GM19035 (cell line): ENCODE measurements at regions not wholly inside any gene's neighbourhood (a gene's known extent, or its start where the extent isn't known, plus 50 kb on each side); places are given as distances from the start of the nearest gene placed in this dataset.
"Not testable (repeated sequence)": the region's sequence is repeated elsewhere in the genome, so short reads cannot be mapped to it uniquely, and the experiment has no call there.

Source experiments
- ATAC-seq: cut with Tn5 transposase; IDR thresholded peaks from one replicate; pipeline ENCODE4 v1.9.1; 2021; ENCODE audit not compliant: unreplicated experiment

- not testable (repeated sequence) for ATAC-seq
Measured at GRCh38 chr7:136264304-136264703, 287.1 kb upstream of the MTPN start.

DNA sequence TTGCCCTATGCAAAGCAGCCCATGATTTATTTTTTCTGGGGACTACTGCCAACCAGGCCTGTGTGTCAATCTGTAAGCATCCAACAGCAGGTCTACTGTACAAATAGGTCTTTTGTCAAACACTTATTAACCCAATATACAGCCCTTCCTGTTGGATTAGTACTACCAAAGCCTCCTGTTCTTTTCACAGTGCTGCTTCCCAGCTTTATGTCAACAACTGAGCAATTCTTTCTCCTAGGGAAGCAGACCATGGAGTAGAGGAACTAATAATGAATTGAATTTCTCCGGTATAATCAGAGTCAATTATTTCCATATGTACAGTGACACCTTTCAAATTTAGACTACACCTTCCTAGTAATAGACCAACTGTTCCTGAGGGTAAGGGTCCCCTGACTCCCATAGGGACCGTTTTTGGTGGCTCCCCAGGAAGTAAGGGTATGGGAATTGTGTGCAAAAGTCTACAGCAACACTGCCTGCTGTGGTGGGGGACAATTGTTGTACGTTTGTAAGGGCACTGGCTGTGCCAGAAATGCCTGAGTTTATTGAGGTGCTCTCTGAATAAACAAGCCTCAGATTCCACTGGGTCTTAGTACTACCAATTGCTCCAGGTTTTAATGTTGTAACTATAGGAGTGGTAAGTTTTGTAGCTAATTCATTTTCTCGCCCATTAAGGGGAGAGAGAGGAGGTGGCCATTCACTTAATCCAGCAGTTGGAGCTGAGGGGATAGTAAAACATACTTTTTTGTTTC is 286.1 kb upstream of the MTPN start:
- not testable (repeated sequence) for ATAC-seq

- not testable (repeated sequence) for ATAC-seq
Measured at GRCh38 chr7:136260591-136260990, 283.4 kb upstream of the MTPN start.

- no peak for ATAC-seq
Measured at GRCh38 chr7:136259074-136259473, 281.9 kb upstream of the MTPN start.

GRCh38 chr7:136256491-136256890 is 279.3 kb upstream of the MTPN start:
- ATAC-seq: no peak

GRCh38 chr7:136254148-136254547 is 277.0 kb upstream of the MTPN start:
- no peak for ATAC-seq

- no peak for ATAC-seq
Measured at GRCh38 chr7:136251826-136252225, 274.7 kb upstream of the MTPN start.

DNA sequence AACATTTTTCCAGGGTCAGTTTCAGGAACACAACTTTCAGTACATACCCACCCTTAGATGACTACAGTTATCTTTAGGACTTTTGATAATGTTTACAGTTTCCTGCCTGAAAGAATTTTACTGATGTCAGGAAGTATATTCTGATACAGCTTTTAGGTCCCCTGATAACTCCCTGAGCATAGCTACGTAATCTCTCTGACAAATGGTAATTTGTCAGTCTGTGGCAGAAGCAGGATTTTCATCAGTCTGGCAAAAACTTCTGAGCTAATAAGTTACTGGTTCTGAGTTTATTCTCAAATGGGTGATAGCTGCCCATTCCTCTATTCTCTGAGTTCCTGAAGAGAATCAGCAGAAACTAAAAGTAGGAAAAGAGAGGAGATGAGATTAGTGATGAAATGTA is 270.1 kb upstream of the MTPN start:
- ATAC-seq: no peak

GRCh38 chr7:136245327-136246004 is 268.3 kb upstream of the MTPN start:
- no peak for ATAC-seq

DNA sequence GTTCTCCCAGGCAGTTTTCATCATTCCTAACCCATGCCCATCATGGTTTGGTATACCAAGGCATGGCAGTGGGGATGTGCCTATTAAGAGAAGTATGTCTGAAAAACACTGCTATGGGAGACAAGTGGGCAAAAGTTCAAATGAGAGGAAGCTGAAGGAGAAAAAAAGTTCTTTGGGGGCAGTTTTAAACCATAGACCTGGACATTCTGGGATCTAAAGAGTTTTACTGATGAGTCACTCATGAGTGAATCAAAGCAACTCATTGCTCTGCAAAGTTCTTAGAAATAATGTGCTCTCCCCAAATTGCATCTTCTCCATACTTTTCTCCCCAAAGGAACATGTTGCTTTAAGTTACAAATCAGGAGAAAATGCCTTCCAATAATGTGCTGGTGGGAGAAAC is 256.9 kb upstream of the MTPN start:
- ATAC-seq: no peak

DNA sequence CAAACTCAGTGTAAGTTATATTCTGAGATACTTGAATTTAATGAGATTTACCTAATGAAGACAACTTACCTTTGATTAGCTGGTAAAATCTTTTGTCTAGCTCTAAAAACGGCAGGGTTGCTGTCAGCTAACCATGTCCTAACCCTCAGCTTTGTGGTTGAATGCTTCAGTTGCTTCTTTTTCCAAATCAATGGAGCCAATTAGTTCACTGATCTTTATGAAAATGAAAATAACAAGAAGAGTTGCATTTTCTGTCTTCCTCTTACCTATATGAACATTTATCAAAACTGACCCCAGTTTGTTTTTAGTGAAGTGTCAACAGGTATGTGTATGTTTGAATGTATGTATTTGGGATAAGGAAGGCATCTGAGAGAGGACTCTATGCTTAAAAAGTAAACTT is 253.1 kb upstream of the MTPN start:
- ATAC-seq: no peak

GRCh38 chr7:136229790-136230189 is 252.6 kb upstream of the MTPN start:
- no peak for ATAC-seq

DNA sequence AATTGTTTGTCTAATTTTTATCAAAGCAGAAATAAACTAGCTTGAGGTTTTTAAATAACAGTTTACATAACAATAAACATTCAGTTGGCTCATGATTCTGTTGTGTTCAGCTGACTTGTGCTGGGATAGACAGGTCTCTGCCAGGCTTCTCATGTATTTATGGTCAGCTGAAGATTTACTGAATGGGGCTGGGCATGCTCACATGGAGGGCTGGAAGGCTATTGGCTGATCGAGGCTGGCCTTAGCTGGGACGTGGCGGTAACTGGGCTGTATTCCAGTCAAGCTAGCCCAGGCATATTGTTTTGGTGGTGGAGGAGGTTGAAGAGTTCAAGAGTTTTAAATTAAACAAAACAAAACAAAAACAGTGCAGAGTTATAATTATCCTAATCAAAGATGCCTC is 251.0 kb upstream of the MTPN start:
- no peak for ATAC-seq

GRCh38 chr7:136214356-136214755 is 237.2 kb upstream of the MTPN start:
- no peak for ATAC-seq

GRCh38 chr7:136213012-136213411 is 235.9 kb upstream of the MTPN start:
- no peak for ATAC-seq

DNA sequence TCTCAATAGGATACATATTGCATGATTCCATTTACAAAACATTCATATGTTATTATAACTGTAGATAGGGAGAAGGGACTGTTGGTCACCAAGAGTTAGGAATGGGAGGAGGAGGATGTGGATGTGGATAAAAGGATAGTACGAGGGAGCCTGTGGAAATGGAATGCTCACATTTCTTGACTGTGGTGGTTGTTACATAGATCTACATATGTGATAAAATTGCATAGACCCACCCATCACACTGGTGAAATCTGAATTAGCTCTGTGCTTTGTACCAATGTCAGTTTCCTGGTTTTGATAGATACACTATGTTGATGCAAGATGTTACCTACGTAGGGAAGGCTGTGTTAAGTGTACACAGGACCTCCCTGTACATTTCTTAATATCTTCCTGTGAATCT is 233.5 kb upstream of the MTPN start:
- no peak for ATAC-seq

DNA sequence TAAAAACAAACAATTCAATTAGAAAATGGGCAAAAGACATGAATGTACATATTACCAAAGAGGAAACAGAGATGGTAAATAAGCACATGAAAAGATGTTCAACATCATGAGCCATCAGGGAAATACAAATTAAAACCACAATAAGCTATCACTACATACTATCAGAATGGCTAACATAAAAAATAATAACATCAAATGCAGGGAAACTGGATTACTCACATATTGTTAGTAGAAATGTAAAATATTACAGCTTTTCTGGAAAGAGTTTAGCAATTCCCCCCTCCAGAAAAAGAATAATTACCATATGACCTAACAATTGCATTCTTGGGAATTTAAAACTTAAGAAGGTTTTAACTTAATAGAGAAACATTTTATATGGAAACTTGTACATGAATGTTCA is 232.9 kb upstream of the MTPN start:
- no peak for ATAC-seq

DNA sequence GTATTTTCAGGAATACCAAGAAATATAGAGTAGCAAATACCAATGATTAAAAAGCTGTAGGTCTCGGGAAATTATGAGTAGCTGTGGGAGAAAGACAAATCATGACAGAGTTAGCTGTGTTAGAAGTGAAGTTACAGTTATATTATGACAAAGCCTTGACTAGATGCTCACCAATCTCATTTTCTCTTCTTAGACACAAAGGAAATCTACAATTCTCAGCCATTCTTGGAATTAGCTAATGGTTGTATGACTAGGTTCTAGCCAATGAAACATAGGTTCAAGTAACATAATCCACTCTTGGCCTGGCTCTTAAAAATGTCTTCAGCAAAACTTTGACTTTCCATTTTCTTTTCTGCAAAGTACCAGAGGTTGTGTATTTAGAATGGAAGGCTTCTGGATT is 228.8 kb upstream of the MTPN start:
- ATAC-seq: no peak

GRCh38 chr7:136198168-136198567 is 221.0 kb upstream of the MTPN start:
- no peak for ATAC-seq

GRCh38 chr7:136194878-136195277 is 217.7 kb upstream of the MTPN start:
- no peak for ATAC-seq

- no peak for ATAC-seq
Measured at GRCh38 chr7:136193940-136194339, 216.8 kb upstream of the MTPN start.

DNA sequence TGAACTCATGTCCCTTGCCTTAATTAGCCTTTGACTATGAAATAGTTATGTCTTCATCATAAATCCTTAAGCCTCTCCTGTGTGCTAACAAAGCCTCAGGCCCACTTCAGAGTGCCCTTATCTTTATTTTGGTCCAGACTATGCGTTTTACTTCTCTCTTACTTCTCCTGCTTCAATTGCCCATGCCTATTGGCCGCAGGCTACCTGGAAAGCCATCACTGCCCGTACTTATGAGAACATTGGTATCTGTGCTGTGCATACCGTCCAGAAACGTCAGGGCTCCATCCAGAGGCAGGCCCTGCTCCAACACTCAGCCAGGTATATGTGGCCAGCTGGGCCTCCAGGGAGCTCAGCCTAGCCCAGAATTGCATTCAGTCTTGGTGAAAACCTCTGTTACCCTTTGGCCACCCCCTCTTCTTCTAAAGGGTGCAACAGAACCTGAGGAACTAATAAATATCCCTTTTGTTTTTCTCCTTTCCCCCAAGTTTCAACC is 212.4 kb upstream of the MTPN start:
- ATAC-seq: no peak

DNA sequence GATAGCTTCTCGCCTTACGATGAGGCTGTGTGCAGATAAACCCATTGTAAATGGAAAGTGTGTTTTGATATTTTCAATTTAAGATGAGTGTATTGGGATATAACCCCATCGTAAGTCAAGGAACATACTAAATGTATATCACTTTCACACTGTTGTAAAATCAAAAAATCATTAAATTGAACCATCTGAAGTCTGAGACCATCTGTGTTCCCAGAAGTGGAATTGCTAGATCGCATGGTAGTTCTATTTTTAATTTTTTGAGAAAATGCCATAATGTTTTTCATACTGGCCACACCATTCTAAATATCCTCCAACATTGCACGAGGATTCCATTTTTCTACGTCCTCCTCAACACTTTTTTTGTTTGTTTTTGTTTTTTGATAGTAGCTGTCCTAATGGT is 209.1 kb upstream of the MTPN start:
- ATAC-seq: no peak
